DMS114 treated with DMSO at 0.1 percent for 48 hours (cell line): ENCODE measurements at regions not wholly inside any gene's neighbourhood (a gene's known extent, or its start where the extent isn't known, plus 50 kb on each side); places are given as distances from the start of the nearest gene placed in this dataset.

Experiments
- DNase-seq: peaks from one replicate; lab custom pipeline; 2025; ENCODE audit not compliant: unreplicated experiment; lab: John Stamatoyannopoulos, UW

DNA sequence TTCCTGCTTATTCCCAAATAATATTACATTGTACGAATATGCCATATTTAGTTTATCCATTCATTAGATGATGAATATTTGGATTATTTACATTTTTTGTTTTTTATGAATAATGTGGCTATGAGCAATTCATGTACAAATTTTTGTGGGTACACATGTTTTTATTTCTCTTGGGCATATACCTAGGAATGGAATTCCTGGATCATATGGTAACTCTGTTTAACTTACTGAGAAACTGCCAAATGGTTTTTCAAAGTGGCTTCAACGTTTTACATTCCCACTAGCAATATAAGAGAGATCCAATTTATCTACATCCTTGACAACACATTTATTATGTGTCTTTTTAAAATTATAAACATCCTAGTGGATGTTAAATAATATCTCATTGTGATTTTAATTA, 362.0 kb upstream of the TMCO5A start:
- no peak for DNase-seq

DNA sequence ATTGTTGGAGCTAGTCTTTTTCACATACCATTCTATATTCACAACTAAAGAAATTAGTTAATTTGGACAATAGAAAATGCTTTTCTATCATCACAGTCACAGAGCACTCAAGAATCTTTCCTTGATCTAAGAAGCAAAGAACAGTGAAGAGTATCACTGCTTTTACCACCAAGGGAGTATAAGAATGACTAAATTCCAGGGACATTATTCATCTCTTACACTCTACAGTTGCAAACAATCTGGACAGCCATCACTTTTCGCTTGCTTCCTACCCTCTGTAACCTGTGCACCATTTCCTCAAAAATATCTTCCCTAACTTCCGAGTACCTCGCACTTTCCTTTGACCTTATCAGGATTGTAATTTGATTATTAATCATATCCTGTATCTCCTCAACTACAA, 359.5 kb upstream of the TMCO5A start:
- no peak for DNase-seq

GRCh38 chr15:37576952-37577351, 357.5 kb upstream of the TMCO5A start:
- no peak for DNase-seq

GRCh38 chr15:37581866-37582532, 352.4 kb upstream of the TMCO5A start:
- DNase-seq = no peak

- DNase-seq = no peak
Measured at GRCh38 chr15:37582852-37583251, 351.6 kb upstream of the TMCO5A start.

DNA sequence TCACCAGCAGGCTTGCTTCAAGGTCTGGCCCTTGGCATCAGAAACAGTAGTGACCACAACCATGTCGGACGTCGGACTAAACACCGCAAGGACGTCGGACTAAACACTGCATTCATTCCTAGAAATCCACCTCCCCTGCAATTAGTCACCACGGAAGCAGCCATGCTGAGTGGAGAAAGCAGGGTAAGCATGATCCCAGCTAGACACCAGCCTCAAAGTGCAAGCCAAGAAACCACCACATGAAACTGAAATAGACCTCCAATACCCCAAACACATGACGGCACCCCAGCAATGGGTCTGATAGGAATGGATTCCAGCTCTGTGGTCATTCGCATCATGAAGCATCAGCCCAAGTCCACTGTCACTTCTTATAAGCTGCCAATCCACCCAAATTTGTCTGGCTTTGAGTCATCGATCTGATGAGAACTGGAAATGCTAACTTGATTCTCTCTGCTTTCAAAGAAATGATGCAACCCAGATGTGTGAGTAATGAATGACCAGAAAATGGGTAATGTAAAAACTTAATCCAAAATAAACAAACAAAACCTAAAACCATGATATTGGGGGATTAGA, 348.3 kb upstream of the TMCO5A start:
- no peak for DNase-seq

GRCh38 chr15:37586976-37587375, 347.5 kb upstream of the TMCO5A start:
- DNase-seq = no peak

- DNase-seq = no peak
Measured at GRCh38 chr15:37594417-37594816, 340.0 kb upstream of the TMCO5A start.

- DNase-seq = no peak
Measured at GRCh38 chr15:37595426-37595970, 338.9 kb upstream of the TMCO5A start.

- no peak for DNase-seq
Measured at GRCh38 chr15:37599156-37599555, 335.3 kb upstream of the TMCO5A start.

DNA sequence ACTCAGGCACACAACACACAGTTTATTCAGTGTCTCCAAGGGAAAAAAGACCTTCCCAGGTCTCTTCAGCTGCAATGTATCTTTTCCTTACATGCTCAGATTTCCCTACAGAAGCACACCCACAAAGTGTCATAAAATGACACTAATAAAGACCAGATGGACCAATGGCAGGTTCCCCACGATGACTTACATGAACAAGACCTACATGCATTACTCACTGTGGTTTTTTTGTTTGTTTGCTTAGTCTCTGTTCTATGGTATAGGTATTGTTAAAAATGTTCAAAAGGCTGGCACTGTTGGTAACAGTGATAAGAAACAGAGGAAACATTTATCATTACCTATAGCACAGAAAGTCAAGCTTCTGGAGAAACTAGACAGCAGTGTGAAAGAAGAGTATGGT, 318.2 kb upstream of the TMCO5A start:
- no peak for DNase-seq

- no peak for DNase-seq
Measured at GRCh38 chr15:37618353-37618752, 316.1 kb upstream of the TMCO5A start.

GRCh38 chr15:37619358-37620042, 314.9 kb upstream of the TMCO5A start:
- no peak for DNase-seq

DNA sequence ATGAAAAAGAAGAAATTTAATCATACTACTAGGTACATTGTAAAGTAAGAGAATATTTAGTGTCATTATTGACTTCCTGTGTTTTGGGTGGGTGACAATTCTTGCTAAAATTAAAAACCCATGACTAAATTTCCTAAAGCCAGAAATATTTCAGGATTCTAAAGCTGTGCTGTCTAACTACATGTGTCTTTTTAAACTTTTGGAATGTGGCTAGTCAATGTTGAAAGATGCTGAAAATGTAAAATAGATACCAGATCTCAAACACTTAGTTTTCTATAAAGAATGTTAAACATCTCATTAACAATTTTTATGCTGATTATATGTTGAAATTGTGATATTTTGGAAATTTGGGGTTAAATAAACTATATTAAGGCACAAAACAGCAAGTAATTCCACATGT, 308.9 kb upstream of the TMCO5A start:
- DNase-seq = no peak

- DNase-seq = no peak
Measured at GRCh38 chr15:37628507-37628906, 305.9 kb upstream of the TMCO5A start.

DNA sequence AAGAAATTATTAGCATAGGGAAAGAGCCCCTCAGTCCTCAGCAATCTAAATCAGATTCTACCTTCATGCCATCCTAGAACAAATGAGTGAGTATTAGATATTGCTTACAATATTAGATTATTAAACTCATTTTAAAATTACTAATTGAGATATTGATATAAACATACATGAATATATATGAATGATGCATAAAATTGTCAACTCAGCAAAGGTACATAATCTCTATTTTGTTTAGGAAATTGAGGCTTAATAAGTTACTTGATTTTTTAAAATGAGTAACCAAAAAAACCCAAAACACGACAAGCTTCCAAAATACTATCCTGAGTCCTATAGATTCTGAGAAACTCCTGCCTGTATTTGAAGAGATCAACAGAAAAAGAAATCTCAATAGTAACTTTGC, 297.7 kb upstream of the TMCO5A start:
- no peak for DNase-seq

GRCh38 chr15:37638116-37638515, 296.3 kb upstream of the TMCO5A start:
- DNase-seq = no peak

DNA sequence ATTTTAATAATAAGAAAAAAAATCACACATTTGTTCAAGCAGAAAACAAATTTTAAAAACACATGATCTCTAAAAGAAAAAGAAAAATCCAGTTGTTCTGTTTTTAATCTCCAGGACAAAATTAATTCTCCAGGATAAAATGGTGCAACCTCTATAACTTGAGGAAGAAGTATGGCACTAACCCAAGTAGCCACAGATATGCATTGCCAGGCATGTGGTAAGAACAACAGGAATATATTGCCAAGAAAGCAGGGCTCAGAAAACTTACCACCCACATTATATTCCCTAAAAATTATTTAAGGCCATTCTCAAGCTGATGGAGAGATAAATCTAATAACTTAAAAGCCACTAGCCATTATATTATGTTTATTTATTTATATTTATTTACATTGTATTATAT, 295.7 kb upstream of the TMCO5A start:
- no peak for DNase-seq

GRCh38 chr15:37652646-37653417, 281.6 kb upstream of the TMCO5A start:
- DNase-seq = no peak

- DNase-seq = no peak
Measured at GRCh38 chr15:37678124-37678523, 256.3 kb upstream of the TMCO5A start.

DNA sequence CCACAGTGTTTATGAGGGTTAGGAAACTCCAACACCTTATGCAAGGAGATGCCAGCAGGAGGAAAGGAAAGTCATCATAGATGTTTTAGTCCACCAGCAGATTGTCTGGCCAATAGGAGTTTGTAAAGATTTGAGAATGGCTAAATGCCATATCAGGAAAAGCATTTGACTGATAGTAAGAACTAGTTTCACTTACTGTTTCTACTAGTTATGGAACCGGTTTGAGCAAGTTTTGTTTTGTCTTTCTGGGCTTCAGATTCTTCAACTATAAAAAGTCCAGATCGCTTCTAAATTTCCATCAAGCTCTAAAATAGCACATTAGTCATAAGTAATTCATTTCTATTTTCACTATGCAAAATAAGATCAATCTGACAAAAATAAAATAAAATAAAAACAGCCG, 254.8 kb upstream of the TMCO5A start:
- DNase-seq = no peak

- no peak for DNase-seq
Measured at GRCh38 chr15:37682304-37682703, 252.1 kb upstream of the TMCO5A start.
